ENCODE measurements at regions not wholly inside any gene's neighbourhood (a gene's known extent, or its start where the extent isn't known, plus 50 kb on each side); places are given as distances from the start of the nearest gene placed in this dataset.
"Not testable (repeated sequence)": the region's sequence is repeated elsewhere in the genome, so short reads cannot be mapped to it uniquely, and the experiment has no call there.

DNA sequence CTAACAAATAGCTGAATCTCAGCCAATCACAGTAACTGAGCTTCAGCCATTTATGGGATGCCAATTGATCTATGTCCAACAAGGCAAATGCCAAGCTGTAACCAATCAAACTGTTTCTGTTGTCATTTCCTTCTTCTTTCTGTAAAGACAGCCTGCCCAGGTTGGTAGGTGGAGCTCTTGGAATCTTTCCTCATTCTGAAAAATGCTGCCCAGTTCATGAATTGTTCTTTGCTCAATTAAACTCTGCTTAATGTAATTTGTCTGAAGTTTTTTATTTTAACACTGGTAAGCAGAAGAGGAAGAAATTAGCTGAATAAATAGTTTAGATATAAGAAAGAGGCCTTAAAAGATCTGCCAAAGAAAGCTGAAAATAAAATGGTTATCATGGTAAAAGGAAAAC, 1235.6 kb downstream of the EFNA5 start:
- no peak for DNase-seq (ENCODE audit: low read depth in 2 of 2)

DNA sequence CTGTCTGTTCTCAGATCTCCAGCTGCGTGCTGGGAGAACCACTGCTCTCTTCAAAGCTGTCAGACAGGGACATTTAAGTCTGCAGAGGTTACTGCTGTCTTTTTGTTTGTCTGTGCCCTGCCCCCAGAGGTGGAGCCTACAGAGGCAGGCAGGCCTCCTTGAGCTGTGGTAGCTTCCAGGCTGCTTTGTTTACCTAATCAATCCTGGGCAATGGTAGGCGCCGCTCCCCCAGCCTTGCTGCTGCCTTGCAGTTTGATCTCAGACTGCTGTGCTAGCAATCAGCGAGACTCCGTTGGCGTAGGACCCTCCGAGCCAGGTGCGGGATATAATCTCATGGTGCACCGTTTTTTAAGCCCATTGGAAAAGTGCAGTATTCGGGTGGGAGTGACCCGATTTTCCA, 1240.0 kb downstream of the EFNA5 start:
- not testable (repeated sequence) for DNase-seq (ENCODE audit: low read depth in 2 of 2)

DNA sequence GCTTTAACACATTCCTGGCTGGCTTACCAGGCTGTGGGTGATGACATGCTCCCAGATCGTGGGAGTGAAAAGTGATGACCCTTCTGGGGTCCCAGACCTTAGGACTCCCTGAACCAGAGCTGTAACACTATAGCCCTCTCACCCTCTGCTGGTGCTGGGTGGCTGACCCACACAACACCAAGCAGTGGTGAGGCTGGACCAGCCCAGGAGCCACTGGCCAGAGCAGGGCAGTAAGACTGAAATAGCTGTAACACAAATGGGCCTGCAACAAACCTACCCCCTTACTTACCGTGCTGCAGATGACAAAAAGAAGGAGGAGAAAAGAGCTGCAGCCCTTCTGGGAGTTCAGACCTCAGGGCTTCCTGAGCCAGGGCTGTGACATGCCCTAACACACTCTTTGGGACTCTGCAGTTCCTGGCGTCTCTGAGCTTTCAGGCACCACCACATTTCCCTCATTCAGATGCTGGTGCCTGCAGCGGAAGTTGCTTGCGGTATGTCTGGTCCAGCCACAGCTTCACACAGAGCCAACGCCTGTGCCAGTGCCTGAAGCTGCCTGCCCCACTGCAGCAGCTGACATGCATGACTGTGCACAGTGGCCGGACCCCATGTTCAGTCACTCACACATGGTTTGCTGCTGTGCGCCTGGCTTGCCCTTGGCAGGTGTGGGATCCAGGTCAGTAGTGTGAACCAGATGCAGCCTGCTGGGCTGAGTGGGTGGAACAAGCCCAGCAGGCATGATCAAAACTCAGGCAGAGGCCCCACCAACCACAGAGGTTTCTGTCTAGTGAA, 1247.4 kb downstream of the EFNA5 start:
- DNase-seq (ENCODE audit: low read depth in 2 of 2): no peak

DNA sequence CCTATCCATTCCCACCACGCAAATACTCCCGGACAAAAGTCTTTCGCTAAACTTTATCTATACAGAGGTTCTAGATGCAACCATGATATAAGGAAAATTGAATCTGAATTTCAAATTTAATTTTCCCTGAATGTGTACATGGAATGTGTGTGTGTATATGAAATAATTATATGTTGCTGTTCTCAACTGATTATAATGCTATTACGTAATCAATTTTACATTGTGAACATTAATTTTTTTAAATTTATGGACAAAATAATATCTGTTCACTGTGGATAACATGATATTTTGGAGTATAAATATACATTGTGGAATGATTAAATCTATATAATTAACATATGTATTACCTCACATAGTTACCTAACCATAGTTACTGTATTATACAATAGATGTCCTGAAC, 1250.6 kb downstream of the EFNA5 start:
- no peak for DNase-seq (ENCODE audit: low read depth in 2 of 2)

DNA sequence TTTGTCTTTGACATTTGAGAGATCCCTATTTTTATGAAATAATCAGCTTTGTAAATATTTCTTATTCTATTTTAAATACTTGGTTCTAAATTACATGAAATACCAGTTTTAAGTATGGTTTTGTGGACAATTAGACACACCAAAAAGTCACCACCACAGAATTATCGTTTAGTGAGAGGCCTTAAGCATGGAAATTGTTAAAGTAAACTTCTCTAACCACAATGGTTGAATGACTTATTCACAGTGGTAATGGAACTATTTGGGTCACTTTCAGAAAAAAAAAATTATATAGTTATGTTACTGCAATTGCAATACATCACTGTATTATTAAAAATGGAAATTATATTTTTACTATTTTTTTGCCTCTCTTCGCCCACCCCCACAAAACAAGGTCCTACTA, 1252.5 kb downstream of the EFNA5 start:
- no peak for DNase-seq (ENCODE audit: low read depth in 2 of 2)

DNA sequence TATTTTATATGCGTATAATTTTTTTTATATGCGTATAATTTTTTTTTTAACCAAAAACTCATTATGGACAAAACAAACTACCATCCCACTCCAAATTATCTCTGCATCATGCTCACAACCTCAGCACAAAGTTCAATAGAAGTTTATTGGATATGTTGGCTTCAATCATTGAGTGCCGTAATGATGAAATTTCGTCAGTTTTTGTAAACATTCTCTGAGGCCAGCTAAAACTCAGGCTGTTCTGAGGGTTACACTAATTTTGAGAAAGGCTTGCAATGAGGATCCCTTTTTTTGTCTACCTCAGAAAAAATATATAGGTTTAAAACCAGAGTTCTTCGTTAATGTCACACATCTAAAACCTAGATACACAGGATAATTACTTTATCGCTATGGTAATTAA, 1253.2 kb downstream of the EFNA5 start:
- DNase-seq (ENCODE audit: low read depth in 2 of 2): no peak

DNA sequence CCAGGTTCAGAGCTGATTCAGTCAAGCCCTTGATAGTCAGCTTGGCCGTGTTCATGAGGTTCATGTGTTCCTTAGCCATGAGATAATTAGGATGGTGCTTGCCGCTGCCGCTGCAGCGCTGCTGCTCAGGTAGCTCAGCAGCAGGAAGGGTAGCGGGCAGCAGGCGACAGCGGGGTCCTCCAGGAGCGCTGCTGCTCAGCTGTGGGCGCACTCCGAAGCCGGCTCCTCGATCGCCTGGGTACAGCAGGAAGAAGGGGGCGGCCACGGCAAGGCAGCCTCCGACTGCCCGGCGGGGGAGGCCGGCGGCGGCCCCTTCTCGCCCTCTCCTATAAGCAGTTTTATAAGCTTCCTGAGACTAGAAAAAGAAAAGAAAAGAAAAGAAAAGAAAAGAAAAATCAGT, 1253.6 kb downstream of the EFNA5 start:
- no peak for DNase-seq (ENCODE audit: low read depth in 2 of 2)

DNA sequence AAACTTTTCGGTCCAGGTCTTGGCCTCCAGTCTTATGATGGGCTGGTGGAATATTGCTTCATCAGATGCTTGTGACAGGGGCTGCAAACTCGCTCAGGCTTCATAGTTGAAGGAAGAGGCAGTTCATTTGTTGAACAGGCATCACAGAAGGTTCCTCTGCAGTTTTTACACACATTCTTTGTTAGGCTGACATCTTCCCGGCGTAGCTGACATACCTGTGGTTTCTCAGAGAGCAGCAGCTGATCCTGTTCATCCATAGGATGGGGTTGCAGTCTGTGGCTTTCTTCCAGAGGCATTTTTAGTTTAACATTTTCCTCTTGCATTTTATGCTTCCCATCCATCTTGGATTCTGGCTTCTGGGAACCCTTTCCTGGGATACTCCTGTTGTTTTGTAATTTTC, 1255.2 kb downstream of the EFNA5 start:
- no peak for DNase-seq (ENCODE audit: low read depth in 2 of 2)

DNA sequence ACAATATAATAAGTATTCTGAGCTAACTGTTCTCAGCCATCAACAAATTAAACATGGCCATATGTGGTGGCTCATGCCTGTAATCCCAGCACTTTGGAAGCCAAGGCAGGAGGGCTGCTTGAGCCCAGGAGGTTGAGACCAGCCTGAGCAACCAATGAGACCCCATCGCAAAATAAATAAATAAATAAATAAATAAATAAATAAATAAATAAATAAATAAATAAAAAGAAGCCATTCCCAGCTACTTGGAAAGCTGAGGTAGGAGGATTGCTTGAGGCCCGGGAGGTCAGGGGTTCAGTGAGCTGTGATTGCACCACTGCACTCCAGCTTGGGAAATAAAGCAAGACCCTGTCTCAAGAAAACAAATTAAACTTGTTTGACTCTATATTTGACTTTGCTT, 1256.4 kb downstream of the EFNA5 start:
- no peak for DNase-seq (ENCODE audit: low read depth in 2 of 2)

DNA sequence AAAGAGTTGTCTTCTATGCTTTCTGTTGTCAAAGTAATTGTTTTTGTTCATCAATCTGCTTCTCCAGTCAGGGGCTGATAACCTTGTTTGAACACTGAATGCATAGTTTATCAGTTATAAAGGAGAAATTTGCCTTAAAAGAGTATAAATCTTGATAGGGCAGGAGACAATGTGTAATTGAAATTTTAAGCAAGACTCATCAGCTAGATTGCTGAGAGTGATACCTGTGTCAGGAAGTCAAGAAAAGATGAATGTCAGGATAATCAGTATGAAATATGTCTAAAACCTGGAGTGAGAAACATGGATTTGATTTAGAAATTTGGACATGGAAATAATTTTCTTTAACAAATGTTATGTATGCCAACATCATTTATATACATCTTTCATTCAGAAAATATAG, 1258.1 kb downstream of the EFNA5 start:
- DNase-seq (ENCODE audit: low read depth in 2 of 2): no peak

DNA sequence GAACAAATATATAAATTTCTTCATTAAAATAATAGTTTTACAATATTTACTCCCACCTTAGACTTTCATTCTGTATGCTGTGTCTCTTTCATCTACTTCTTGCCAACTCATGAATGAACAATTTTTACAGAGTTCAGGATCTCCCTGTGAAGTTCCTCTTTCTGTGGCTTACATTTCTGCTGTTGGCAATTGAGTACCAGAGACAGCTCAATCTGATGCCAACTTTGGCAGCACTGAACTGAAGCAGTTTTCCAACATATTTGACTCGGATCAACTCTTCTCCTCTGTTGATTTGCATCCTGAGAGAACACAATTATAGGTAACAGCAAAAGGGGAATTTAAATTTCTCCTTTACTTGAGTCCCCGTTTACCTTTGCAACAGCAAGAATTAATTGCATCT, 1262.2 kb downstream of the EFNA5 start:
- DNase-seq (ENCODE audit: low read depth in 2 of 2): no peak

DNA sequence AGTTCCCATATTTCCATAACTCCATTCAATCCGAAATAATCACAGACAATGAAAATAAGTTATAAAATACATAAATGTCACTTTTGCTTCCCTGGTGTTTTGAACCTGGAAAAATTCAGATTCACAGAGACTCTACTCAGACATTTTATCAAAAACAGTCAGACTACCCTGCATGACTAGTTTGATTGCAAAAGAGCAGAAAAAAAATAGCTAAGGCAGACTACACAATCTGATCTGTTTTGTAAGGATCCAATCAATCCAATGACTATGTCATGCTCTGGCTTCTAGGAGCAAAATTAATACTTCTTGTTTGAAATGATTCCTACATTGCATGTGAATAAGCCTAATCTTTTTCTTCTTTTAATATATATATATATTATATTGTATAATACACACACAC, 1262.6 kb downstream of the EFNA5 start:
- DNase-seq (ENCODE audit: low read depth in 2 of 2): no peak

DNA sequence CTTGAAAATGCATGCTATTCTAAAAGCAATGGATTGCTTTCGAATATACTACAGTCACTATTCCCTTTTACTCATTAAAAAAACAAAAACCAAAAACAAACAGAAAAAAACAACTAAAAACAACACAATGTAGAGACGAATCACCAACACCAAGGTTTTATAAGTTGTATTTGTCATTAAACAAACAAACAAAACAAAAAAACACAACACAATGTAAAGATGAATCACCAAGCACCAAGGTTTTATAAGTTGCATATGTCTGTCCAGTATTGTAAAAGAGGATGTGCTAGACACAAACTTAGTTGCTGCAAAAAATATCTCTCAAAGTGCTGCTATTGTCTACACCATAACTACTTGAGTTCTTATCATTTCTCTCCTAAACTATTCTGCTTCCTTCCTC, 1269.2 kb downstream of the EFNA5 start:
- DNase-seq (ENCODE audit: low read depth in 2 of 2): no peak

DNA sequence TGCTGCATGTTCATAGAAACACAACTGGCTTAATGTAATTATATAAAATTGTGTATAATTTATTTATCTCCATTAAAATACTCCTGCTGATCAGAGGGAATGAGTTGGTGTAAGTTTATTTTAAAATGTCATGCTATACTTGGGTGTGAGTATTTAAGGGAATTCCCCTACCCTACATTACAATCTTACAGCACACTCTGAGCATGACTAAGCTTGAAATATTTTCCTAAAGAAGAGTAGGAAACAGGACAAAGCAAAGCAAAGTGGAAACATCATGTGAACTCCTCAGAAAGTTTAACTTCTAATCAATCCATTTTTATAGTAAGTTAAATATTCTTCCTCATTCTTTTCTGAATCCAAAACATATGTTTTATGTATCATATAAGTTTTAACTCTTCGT, 1271.3 kb downstream of the EFNA5 start:
- DNase-seq (ENCODE audit: low read depth in 2 of 2): no peak

DNA sequence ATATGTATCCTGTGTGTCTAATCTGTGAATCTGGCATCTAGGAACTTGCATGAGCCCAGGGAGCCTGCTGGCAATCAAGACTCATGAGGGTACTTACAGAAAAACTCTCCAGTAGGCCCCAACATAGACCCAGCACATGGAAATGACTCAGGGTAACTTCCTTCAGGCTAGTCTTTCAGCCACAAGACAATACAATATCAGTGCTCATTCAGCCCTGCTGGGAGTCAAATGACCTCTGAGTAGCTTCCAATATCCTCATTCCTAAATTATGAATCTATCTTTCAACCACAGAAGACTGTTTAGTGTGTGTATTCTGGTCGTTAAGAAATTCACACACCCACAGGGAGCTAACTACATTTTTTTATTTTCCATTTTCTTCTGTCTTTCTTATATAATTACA, 1273.0 kb downstream of the EFNA5 start:
- DNase-seq (ENCODE audit: low read depth in 2 of 2): no peak

DNA sequence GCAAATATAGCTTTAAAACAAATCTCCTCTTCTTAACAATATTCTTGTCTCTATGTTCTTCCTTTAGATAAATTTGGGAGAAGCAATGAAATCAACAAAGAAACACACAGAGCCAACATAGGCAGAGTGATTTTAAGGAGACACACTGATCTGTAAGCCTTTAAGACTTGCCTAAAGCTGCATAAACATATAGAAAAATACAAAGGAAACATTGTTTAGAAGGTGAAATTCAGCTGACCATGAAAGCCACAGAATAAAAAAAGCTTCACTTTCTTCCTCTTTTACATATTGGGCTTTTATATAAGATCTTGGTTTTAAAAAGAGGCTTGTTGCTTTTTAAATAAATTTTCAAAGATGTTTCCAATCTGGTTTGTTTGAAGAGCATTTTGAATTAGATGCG, 1277.5 kb downstream of the EFNA5 start:
- no peak for DNase-seq (ENCODE audit: low read depth in 2 of 2)

DNA sequence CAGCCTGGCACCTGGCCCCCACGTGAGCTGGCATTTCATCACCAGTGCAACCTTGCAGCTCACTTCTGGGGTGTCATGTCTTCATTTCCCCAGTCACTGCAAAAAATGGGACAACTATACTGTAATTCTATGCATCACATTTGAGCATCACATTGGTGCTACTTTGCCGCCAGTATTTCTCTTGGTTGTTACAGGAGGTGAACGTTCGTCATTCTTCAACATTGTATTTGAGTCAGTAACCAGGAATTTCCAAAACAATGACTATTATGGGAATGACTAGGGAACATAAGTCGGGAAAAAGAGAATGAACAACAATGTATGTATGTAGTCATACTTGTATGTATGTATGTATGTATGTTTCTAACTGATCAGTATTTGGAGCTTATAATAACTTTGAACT, 1278.0 kb downstream of the EFNA5 start:
- DNase-seq (ENCODE audit: low read depth in 2 of 2): no peak

DNA sequence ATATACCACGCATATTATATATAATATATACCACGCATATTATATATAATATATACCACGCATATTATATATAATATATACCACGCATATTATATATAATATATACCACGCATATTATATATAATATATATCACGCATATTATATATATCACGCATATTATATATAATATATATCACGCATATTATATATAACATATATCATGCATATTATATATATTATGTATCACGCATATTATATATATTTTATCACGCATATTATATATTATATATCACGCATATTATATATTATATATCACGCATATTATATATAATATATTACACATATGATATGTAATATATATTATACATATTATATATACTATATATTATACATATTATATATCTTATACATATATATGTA, 1283.0 kb downstream of the EFNA5 start:
- not testable (repeated sequence) for DNase-seq (ENCODE audit: low read depth in 2 of 2)

DNA sequence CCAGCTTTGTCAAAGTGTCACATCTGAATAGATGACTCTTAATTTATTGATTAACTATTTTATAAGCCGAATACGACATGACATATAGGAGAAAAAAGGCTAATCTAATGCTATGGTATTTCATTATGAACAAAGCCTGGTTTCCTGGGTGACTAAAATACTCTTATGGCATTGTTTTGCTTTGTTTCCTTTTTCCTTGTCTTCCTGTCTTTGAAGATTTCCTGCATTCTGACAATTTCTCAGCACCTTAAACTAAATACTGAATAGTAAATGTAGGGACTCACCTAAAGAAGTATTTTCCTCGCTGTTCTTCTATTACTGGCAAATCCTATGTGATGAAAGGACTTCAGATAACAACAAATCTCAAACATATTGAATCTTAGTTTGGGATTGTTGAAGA, 1284.5 kb downstream of the EFNA5 start:
- no peak for DNase-seq (ENCODE audit: low read depth in 2 of 2)

DNA sequence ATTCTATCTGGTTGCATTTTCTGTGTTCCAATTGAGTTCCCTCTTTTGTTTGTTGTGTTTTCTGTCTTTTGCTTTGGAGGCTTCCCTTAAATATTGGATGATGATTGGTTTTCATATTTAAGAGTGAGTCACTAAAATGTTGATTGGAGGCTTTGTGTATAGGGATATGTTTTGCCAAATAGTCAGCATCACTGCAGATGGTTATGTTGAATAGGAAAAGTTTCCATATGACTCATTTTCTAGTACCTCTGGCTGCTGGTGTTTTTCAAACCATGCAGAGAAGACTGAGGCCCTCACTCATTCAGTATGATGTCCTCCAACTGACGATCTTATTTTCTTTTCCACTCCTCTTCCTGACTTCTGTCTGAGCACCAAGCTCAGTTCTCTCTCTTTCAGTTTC, 1290.0 kb downstream of the EFNA5 start:
- no peak for DNase-seq (ENCODE audit: low read depth in 2 of 2)

DNA sequence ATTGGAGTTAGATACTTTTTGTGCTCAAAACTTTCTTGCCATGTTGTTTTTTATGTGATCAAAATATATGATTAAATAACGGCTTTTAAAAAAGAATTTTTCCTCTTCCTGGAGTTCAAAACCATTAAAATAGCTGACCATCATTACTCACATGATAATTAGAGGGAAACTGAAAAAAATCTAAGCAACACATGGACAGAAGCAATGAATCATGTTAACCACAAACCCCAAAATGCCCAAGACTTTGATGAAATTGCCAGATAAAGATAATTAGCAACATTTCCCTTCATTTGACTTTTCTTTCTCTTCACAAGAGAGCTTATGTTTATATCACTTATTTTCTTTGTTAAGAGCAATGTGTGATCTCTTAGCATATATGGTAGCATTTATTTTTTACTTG, 1294.2 kb downstream of the EFNA5 start:
- no peak for DNase-seq (ENCODE audit: low read depth in 2 of 2)

DNA sequence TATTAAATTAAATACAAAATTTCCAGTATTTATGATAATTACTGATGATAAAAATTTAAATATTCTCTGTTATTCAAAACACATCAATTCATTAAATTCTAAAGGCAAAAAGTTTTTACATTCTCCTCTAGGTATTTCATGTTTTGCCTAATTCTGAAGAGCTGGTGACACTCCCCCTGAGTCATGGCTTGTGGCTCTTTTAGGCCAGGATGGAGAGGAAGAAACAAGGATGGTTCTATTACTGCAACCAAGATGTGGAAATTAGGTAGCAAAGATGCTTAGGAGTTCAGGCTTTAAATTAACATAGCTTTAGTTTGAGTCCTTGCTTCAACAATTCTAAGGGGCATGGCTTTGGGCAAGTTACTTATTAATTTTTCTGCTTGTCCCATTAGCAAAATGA, 1295.8 kb downstream of the EFNA5 start:
- DNase-seq (ENCODE audit: low read depth in 2 of 2): no peak

DNA sequence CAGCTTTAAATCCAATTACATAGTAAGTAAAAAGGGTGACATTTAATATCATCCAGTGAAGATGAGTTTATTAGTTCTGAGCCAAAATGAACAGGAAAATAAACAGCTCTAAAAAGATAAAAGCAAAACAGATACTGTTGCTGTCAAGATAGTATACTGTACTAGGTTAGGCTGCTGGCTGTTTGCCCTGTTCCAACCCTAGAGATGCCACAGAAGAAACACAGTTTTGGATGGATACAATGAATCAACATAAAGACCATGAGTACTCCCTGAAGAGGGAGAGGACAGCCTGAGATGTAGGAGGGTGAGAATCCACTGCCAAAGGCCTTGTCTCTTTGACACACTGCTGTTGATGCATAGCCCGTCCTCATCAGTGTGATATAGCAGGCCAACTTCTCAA, 1302.7 kb downstream of the EFNA5 start:
- no peak for DNase-seq (ENCODE audit: low read depth in 2 of 2)

DNA sequence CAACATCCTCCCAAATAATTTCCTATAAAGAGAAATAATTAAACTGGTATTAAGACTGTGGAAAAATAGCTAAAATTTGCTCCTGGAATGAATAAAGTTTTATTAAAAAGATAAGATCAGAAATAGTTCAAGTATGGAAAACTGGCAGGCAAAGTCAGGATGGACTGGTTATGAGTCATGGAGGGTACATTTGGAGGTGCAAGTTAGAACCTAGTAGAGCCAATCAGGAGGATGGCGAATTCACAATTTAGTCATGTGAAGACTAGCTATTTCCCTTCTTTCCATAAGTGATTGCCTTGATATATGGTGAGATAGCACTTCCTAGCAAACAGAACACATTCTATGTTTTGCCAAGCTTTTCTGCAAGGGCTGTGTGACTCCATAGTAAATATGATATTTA, 1303.5 kb downstream of the EFNA5 start:
- DNase-seq (ENCODE audit: low read depth in 2 of 2): no peak

Data from stimulated activated CD8-positive, alpha-beta memory T cell treated with anti-CD3 and anti-CD28 coated beads, Interleukin-2, amount 100 ng/mL, for 48 hours (primary cell).